Fibroblast of lung (primary cell): ENCODE measurements at regions not wholly inside any gene's neighbourhood (a gene's known extent, or its start where the extent isn't known, plus 50 kb on each side); places are given as distances from the start of the nearest gene placed in this dataset.

Source experiments
- CTCF ChIP-seq, 2 donors: IDR thresholded peaks in 1 of 2; conservative IDR thresholded peaks in 1 of 2; 1 replicate in 1 of 2; 2 replicates in 1 of 2; pipeline ENCODE4 v1.5.1; 2011 to 2012; ENCODE audit warnings: low read length in 2 of 2, control low read depth in 1 of 2, inconsistent platforms in 1 of 2, low read depth in 1 of 2, mild to moderate bottlenecking in 1 of 2
- EZH2 ChIP-seq: IDR thresholded peaks from 2 replicates; pipeline ENCODE4 v1.5.1; 2012; ENCODE audit warnings: low read length, control low read depth, mild to moderate bottlenecking; ENCODE audit errors: missing control alignments

DNA sequence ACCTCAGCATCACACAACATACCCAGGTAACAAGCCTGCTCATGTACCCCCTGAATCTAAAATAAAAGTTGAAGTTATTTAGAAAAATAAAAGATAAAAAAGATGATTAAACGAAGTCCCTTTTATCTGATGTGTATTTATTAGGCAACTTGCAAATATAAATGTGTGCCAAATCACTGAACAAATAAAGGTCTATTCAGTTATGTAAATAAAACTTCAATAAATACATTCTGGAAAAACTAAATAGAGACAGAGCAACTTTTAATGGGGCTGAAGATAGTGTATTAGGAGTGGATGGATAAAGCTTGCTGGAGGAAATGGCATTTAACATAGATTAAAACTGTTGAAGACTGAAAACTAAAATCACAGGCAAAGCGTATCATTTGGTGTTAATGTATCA is 678.0 kb upstream of the GRM7 start:
- TF ChIP-seq EZH2 (no peak), CTCF (conservative IDR thresholded peaks at IDR 0.05 in 1 of 2, IDR thresholded peaks at IDR 0.05 in 1 of 2; ENCODE audit: low read depth in 1 of 2, low read length in 2 of 2) (no peak)
